Nephron progenitor cell (in vitro differentiated cells): ENCODE measurements at regions not wholly inside any gene's neighbourhood (a gene's known extent, or its start where the extent isn't known, plus 50 kb on each side); places are given as distances from the start of the nearest gene placed in this dataset.

ENCODE experiments used
- DNase-seq: peaks from one replicate; pipeline ENCODE4 v3.0.0; 2021
- H3K27ac Mint-ChIP-seq: 2 replicates; pipeline ENCODE4 v1.8.0; 2021; ENCODE audit warnings: mild to moderate bottlenecking, moderate library complexity, mixed read lengths
- H3K27me3 Mint-ChIP-seq: 2 replicates; pipeline ENCODE4 v1.8.0; 2021; ENCODE audit warnings: mild to moderate bottlenecking, low read depth, mixed read lengths; ENCODE audit not compliant: poor library complexity
- H3K36me3 Mint-ChIP-seq: 2 replicates; pipeline ENCODE4 v1.8.0; 2021; ENCODE audit warnings: low read depth, mixed read lengths
- H3K4me1 Mint-ChIP-seq: 2 replicates; pipeline ENCODE4 v1.8.0; 2021; ENCODE audit warnings: mixed read lengths
- H3K4me3 Mint-ChIP-seq: 2 replicates; pipeline ENCODE4 v1.8.0; 2021; ENCODE audit warnings: mild to moderate bottlenecking, moderate library complexity, mixed read lengths
- H3K9me3 Mint-ChIP-seq: 2 replicates; pipeline ENCODE4 v1.8.0; 2021; ENCODE audit warnings: mild to moderate bottlenecking, moderate library complexity, mixed read lengths
- TF ChIP-seq, protein P1 (sequence below): fragments of 200-600 bp; sonication (generic); IDR thresholded peaks from 2 replicates; pipeline ENCODE4 v1.5.0; 2021; ENCODE audit warnings: antibody characterized with exemption

DNA sequence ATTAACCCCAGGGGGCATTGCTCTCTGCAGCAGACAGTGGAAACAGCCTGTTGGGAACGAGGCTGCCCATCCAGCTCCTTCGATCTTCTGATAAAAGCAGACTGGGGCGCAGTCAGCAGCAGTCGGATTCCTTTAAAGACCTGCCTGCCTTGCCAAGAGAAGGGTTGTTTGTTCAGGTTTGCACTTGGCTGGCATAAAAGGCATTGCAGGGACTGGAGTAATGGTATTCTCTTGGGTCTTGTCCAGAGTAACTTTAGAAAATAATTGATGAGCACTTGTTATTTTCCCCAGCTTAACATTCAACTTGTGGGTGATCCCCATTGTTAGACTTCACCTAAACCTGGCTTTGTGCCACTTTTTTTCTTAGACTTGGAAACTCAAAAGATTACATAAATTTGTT is 67.3 kb upstream of the SLC10A2 start:
- H3K27ac Mint-ChIP-seq = no peak overlapping the region
- H3K4me1 Mint-ChIP-seq = peaks cover 13% of the 10 kb centered on the region
- TF ChIP-seq, protein P1, sequence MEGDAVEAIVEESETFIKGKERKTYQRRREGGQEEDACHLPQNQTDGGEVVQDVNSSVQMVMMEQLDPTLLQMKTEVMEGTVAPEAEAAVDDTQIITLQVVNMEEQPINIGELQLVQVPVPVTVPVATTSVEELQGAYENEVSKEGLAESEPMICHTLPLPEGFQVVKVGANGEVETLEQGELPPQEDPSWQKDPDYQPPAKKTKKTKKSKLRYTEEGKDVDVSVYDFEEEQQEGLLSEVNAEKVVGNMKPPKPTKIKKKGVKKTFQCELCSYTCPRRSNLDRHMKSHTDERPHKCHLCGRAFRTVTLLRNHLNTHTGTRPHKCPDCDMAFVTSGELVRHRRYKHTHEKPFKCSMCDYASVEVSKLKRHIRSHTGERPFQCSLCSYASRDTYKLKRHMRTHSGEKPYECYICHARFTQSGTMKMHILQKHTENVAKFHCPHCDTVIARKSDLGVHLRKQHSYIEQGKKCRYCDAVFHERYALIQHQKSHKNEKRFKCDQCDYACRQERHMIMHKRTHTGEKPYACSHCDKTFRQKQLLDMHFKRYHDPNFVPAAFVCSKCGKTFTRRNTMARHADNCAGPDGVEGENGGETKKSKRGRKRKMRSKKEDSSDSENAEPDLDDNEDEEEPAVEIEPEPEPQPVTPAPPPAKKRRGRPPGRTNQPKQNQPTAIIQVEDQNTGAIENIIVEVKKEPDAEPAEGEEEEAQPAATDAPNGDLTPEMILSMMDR = no peak

DNA sequence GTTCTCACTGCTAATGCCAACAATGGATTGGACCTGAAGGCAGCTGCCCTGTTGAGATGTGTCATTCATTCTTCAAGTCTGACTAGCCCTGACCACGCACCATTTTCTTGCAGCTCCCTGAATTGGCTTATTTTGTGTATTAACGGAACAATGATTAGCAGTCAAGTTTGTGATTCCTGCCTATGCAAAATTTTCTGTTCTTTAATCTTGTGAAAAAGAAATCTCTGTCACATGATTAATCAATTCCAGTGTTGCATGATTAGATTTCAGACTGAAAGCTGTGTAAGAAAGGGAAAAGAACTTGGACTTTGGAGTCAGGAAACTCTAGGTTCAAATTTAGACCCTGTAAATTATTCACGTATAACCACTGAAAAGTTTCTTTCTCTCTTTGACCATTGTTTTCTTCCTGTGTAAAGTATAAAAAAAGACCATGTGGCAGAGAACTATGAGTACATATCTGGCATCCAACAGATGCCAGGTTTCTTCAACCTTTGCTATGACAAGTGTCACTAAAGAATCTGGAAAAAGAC is 64.5 kb upstream of the SLC10A2 start:
- no peak overlapping the region for H3K4me3 Mint-ChIP-seq
- H3K27ac Mint-ChIP-seq = no peak overlapping the region
- H3K9me3 Mint-ChIP-seq = no peaks in the 10 kb centered on the region
- H3K36me3 Mint-ChIP-seq = no peaks in the 10 kb centered on the region
- H3K27me3 Mint-ChIP-seq = peaks cover 6% of the 10 kb centered on the region
- peaks cover 7% of the 10 kb centered on the region for H3K4me1 Mint-ChIP-seq
- TF ChIP-seq, protein P1 = no peak
- DNase-seq = no peak

More for the DNA sequence above, 67.3 kb upstream of the SLC10A2 start:
- Mint-ChIP-seq H3K9me3 (no peaks in the 10 kb centered on the region), H3K4me3 (no peak overlapping the region), H3K36me3 (no peaks in the 10 kb centered on the region), H3K27me3 (peaks cover 3% of the 10 kb centered on the region)
- no peak for DNase-seq

GRCh38 chr13:103130146-103130545 is 63.9 kb upstream of the SLC10A2 start:
- H3K27ac Mint-ChIP-seq = no peak overlapping the region

More at GRCh38 chr13:103130146-103130545, 63.9 kb upstream of the SLC10A2 start:
- TF ChIP-seq, protein P1 = no peak
- no peak for DNase-seq
- H3K9me3 Mint-ChIP-seq = no peaks in the 10 kb centered on the region
- no peak overlapping the region for H3K4me3 Mint-ChIP-seq
- no peaks in the 10 kb centered on the region for H3K36me3 Mint-ChIP-seq
- peaks cover 7% of the 10 kb centered on the region for H3K4me1 Mint-ChIP-seq
- H3K27me3 Mint-ChIP-seq = peaks cover 6% of the 10 kb centered on the region
